ENCODE measurements at regions not wholly inside any gene's neighbourhood (a gene's known extent, or its start where the extent isn't known, plus 50 kb on each side); places are given as distances from the start of the nearest gene placed in this dataset.

GRCh38 chr15:45827275-45827674, 192.4 kb downstream of the SQOR start:
- TF ChIP-seq CTCF (conservative IDR thresholded peaks at IDR 0.05; ENCODE audit: low read depth, low read length) (no peak), EZH2 (IDR thresholded peaks at IDR 0.05; ENCODE audit: borderline replicate concordance, low read depth, low read length, poor library complexity, severe bottlenecking) (no peak)
